Upper lobe of right lung (tissue), 1 donor: ENCODE measurements at regions not wholly inside any gene's neighbourhood (a gene's known extent, or its start where the extent isn't known, plus 50 kb on each side); places are given as distances from the start of the nearest gene placed in this dataset.

ENCODE experiments used
- ATAC-seq: fragments of 200-7000 bp; cut with Tn5 transposase; one replicate; pipeline ENCODE4 v1.9.1; 2020; ENCODE audit warnings: mild to moderate bottlenecking, moderate library complexity
- DNase-seq: peaks from one replicate; pipeline ENCODE4 v3.0.0-alpha.2; 2020
- H3K27ac ChIP-seq: fragments of 200-600 bp; one replicate; pipeline ENCODE4 v1.8.0; 2022
- H3K27me3 ChIP-seq: fragments of 200-600 bp; one replicate; pipeline ENCODE4 v1.8.0; 2022; ENCODE audit warnings: mild to moderate bottlenecking
- H3K36me3 ChIP-seq: fragments of 200-600 bp; one replicate; pipeline ENCODE4 v1.8.0; 2022
- H3K4me1 ChIP-seq: fragments of 200-600 bp; one replicate; pipeline ENCODE4 v1.8.0; 2022
- H3K4me3 ChIP-seq: fragments of 200-600 bp; one replicate; pipeline ENCODE4 v1.8.0; 2022; ENCODE audit warnings: mild to moderate bottlenecking
- H3K9me3 ChIP-seq: fragments of 200-600 bp; one replicate; pipeline ENCODE4 v1.8.0; 2022
- intact Hi-C: fragments of 100-400 bp; cut with DNase I; formaldehyde crosslinking; loops from one replicate; pipeline ENCODE4 v1.11.0; 2022
- TF ChIP-seq, protein P1 (sequence below): fragments of 200-600 bp; IDR thresholded peaks from one replicate; pipeline ENCODE4 v1.8.0; 2022; ENCODE audit warnings: antibody characterized with exemption
- donor health status: DM: no; HTN: yes; CAD: no; lungs with severe emphysema.

DNA sequence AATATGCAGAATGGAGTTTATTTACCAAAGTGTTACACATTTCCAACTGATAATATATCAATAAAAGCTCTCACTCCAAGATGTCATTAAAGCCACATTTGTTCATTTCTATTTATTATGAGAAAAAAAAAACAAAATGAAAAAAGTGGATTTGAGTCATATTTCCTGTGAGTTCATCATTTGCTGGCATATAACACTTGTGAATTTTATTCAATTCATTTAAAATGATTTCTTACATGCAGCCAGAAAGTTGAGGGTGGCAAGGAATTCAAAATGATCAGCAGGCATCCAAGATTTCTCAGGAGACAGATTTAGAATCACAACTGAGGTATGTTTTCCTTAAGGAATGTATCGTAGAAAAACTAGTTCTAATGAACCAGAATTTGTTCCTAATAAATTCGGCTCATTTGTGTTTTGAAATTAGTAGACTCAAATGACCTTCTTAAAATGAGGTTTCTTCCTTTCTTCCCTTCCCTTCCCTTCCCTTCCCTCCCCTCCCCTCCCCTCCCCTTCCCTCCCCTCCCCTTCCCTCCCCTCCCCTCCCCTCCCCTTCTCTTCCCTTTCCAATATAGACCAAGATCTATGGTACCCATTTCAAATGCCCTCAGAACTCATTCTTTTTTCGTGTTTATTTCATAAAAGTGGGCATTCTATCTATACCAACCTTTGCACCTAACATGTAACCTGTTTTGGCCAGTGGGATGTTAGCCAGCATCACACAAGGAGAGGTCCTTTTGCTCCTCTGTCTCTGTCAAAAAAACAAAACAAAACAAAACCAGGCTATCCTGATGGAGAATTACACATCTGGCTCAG is 357.9 kb upstream of the TSHZ2 start:
- ATAC-seq (no peak), DNase-seq (no peak)
- Histone ChIP-seq H3K4me1 (no peaks in the 10 kb centered on the region), H3K36me3 (no peaks in the 10 kb centered on the region), H3K27me3 (peaks cover 10% of the 10 kb centered on the region), H3K9me3 (no peaks in the 10 kb centered on the region), H3K4me3 (no peak overlapping the region), H3K27ac (no peak overlapping the region)
- intact Hi-C loops, result no loop called here
- TF ChIP-seq, protein P1, sequence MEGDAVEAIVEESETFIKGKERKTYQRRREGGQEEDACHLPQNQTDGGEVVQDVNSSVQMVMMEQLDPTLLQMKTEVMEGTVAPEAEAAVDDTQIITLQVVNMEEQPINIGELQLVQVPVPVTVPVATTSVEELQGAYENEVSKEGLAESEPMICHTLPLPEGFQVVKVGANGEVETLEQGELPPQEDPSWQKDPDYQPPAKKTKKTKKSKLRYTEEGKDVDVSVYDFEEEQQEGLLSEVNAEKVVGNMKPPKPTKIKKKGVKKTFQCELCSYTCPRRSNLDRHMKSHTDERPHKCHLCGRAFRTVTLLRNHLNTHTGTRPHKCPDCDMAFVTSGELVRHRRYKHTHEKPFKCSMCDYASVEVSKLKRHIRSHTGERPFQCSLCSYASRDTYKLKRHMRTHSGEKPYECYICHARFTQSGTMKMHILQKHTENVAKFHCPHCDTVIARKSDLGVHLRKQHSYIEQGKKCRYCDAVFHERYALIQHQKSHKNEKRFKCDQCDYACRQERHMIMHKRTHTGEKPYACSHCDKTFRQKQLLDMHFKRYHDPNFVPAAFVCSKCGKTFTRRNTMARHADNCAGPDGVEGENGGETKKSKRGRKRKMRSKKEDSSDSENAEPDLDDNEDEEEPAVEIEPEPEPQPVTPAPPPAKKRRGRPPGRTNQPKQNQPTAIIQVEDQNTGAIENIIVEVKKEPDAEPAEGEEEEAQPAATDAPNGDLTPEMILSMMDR, result no peak

DNA sequence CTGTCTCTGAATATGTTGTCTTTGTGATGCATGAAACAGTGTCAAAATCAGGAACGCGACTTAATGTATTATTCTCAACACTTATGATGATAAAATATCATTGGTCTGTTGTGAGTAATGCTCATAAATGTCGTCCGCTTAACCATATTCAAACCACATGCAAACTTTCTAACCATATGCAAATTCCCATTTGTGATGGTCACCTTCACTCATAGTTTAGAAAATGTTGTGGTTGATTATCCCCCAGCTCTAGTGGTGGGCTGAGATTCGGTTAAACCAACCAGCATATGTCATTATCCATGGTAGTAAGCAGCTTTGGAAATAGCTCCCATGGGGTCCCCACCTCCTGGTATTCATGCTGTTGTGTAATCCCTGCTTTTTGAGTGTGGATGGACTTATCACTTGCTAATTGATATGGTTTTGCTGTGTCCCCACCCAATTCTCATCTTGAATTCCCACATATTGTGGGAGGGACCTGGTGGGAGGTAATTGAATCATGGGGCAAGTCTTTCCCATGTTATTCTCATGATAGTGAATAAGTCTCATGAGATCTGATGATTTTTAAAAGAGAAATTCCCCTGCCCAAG is 360.0 kb upstream of the TSHZ2 start:
- Histone ChIP-seq H3K27ac (no peak overlapping the region), H3K27me3 (peaks cover 10% of the 10 kb centered on the region), H3K36me3 (no peaks in the 10 kb centered on the region), H3K4me3 (no peak overlapping the region), H3K9me3 (no peaks in the 10 kb centered on the region), H3K4me1 (no peaks in the 10 kb centered on the region)
- DNase-seq, result no peak
- ATAC-seq, result no peak
- intact Hi-C loops, result no loop called here
- TF ChIP-seq, protein P1, result no peak

DNA sequence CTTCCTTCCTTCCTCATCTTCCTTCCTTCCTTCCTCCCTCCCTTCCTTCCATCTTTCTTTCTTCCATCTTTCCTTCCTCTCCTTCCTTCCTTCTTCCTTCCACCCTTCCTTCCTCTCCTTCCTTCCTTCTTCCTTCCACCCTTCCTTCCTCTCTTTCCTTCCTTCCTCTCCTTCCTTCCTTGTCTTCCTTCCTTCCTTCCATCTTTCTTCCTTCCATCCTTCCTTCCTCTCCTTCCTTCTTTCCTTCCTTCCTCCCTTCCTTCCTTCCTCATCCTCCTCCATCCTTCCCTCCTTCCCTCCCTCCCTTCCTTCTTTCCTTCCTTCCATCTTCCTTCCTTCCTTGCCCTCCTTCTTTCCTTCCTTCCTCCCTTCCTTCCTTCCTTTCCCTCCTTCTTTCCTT is 361.4 kb upstream of the TSHZ2 start:
- DNase-seq (no peak), ATAC-seq (no peak)
- no peak overlapping the region for H3K27ac ChIP-seq
- H3K9me3 ChIP-seq, result no peaks in the 10 kb centered on the region
- TF ChIP-seq, protein P1, result no peak
- no peak overlapping the region for H3K4me3 ChIP-seq
- no peaks in the 10 kb centered on the region for H3K4me1 ChIP-seq
- no peaks in the 10 kb centered on the region for H3K36me3 ChIP-seq
- peaks cover 10% of the 10 kb centered on the region for H3K27me3 ChIP-seq
- intact Hi-C loops, result no loop called here

DNA sequence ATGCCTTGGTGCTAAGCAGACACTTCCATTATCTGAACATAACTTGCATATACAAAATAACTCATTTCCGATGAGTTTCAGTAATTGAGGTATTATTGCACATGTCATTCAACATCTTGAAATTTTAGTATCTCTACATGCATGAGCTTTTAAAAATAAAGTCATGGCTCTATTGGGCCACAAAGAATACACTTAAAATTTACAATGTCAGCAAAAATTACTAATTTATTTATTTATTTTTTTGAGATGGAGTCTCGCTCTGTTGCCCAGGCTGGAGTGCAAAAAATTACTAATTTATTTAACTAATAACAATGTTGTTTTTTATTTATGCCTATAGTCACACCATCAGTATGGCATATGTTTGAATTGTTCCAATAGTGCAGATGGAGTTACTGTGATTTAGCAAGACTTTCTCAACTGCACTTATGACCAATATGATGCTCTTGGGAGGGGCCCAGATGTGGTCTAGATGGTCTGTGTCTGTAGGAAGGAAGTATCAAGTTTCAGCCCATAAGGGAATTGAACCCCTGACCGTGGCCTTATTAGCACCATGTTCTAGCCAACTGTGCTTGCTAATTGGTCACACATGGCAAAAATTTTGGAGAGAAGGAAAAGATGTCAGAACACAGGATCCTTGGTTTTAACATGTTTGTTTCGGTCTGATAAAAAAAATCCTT is 370.7 kb upstream of the TSHZ2 start:
- no peaks in the 10 kb centered on the region for H3K4me1 ChIP-seq
- no peaks in the 10 kb centered on the region for H3K36me3 ChIP-seq
- intact Hi-C loops, result no loop called here
- H3K9me3 ChIP-seq, result no peaks in the 10 kb centered on the region
- TF ChIP-seq, protein P1, result no peak
- no peak overlapping the region for H3K4me3 ChIP-seq
- ATAC-seq (no peak), DNase-seq (no peak)
- H3K27me3 ChIP-seq, result no peaks in the 10 kb centered on the region
- no peak overlapping the region for H3K27ac ChIP-seq

DNA sequence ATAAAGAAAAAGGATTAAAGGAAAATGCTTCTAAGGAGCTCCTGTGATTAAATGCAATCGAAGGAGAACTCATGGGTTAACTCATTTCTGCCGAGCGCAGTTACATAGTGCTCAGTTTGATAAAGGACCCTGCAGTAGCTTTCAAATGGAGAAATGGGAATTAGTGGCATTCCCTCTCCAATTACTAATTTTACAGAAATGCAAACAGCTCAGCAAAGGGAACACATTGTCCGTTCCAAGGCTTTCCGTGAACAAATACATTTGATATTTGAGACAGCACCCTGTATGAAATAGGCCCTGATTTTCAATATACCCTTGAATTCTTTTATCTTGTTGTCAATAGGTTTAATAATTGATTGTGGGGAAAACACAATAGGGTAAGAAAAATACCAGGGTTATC is 375.9 kb upstream of the TSHZ2 start:
- Histone ChIP-seq H3K36me3 (no peaks in the 10 kb centered on the region), H3K27me3 (no peaks in the 10 kb centered on the region), H3K4me3 (no peak overlapping the region), H3K9me3 (no peaks in the 10 kb centered on the region), H3K27ac (no peak overlapping the region), H3K4me1 (no peaks in the 10 kb centered on the region)
- no peak for ATAC-seq
- intact Hi-C loops, result no loop called here
- DNase-seq, result no peak
- TF ChIP-seq, protein P1, result no peak
